DMS53 treated with DMSO at 0.1 percent for 48 hours (cell line): ENCODE measurements at regions not wholly inside any gene's neighbourhood (a gene's known extent, or its start where the extent isn't known, plus 50 kb on each side); places are given as distances from the start of the nearest gene placed in this dataset.

Source experiments
- DNase-seq: peaks from one replicate; lab custom pipeline; 2025; ENCODE audit not compliant: unreplicated experiment; lab: John Stamatoyannopoulos, UW

- DNase-seq = no peak
These were observed 698.5 kb downstream of the KCNA4 start for GRCh38 chr11:29318134-29318845.

GRCh38 chr11:29317694-29318093 lies 699.1 kb downstream of the KCNA4 start:
- DNase-seq = no peak

GRCh38 chr11:29315275-29315674 lies 701.6 kb downstream of the KCNA4 start:
- DNase-seq = no peak

- DNase-seq = no peak
These were observed 702.6 kb downstream of the KCNA4 start for GRCh38 chr11:29314211-29314610.

- no peak for DNase-seq
These were observed 704.0 kb downstream of the KCNA4 start for GRCh38 chr11:29312812-29313211.

- no peak for DNase-seq
These were observed 706.0 kb downstream of the KCNA4 start for GRCh38 chr11:29310725-29311342.

GRCh38 chr11:29309992-29310391 lies 706.8 kb downstream of the KCNA4 start:
- DNase-seq = no peak

GRCh38 chr11:29306527-29306926 lies 710.3 kb downstream of the KCNA4 start:
- DNase-seq = no peak

GRCh38 chr11:29305456-29306232 lies 711.2 kb downstream of the KCNA4 start:
- no peak for DNase-seq

GRCh38 chr11:29300420-29300819 lies 716.4 kb downstream of the KCNA4 start:
- DNase-seq = no peak

GRCh38 chr11:29296680-29297079 lies 720.1 kb downstream of the KCNA4 start:
- no peak for DNase-seq

- DNase-seq = peak; percentile 64
These were observed 723.0 kb downstream of the KCNA4 start for GRCh38 chr11:29293825-29294224.

GRCh38 chr11:29282088-29282487 lies 734.7 kb downstream of the KCNA4 start:
- peak; percentile 81 for DNase-seq

- DNase-seq = no peak
These were observed 735.5 kb downstream of the KCNA4 start for GRCh38 chr11:29281271-29281777.

- DNase-seq = peak; percentile 30
These were observed 736.4 kb downstream of the KCNA4 start for GRCh38 chr11:29280452-29280851.

GRCh38 chr11:29279716-29280115 lies 737.1 kb downstream of the KCNA4 start:
- no peak for DNase-seq

- DNase-seq = peak; percentile 13
These were observed 744.7 kb downstream of the KCNA4 start for GRCh38 chr11:29272019-29272654.

- DNase-seq = no peak
These were observed 745.2 kb downstream of the KCNA4 start for GRCh38 chr11:29271616-29272015.

- no peak for DNase-seq
These were observed 748.1 kb downstream of the KCNA4 start for GRCh38 chr11:29268733-29269132.

GRCh38 chr11:29265792-29266191 lies 751.0 kb downstream of the KCNA4 start:
- no peak for DNase-seq

- no peak for DNase-seq
These were observed 751.4 kb downstream of the KCNA4 start for GRCh38 chr11:29265381-29265780.
